ENCODE measurements at regions not wholly inside any gene's neighbourhood (a gene's known extent, or its start where the extent isn't known, plus 50 kb on each side); places are given as distances from the start of the nearest gene placed in this dataset.
"Not testable (repeated sequence)": the region's sequence is repeated elsewhere in the genome, so short reads cannot be mapped to it uniquely, and the experiment has no call there.

- DNase-seq (ENCODE audit: insufficient read length, low spot score), result no peak
- FAIRE-seq, result no peak
Measured at GRCh38 chr5:56316299-56316994, 83.3 kb upstream of the ANKRD55 start.

GRCh38 chr5:56314529-56314928 is 81.4 kb upstream of the ANKRD55 start:
- DNase-seq (ENCODE audit: insufficient read length, low spot score) (no peak), FAIRE-seq (no peak)

- DNase-seq (ENCODE audit: insufficient read length, low spot score), result no peak
- no peak for FAIRE-seq
Measured at GRCh38 chr5:56313596-56313995, 80.5 kb upstream of the ANKRD55 start.

GRCh38 chr5:56313004-56313531 is 79.9 kb upstream of the ANKRD55 start:
- DNase-seq (ENCODE audit: insufficient read length, low spot score), result no peak
- no peak for FAIRE-seq

- DNase-seq (ENCODE audit: insufficient read length, low spot score), result no peak
- no peak for FAIRE-seq
Measured at GRCh38 chr5:56311306-56311905, 78.3 kb upstream of the ANKRD55 start.

- FAIRE-seq (no peak), DNase-seq (ENCODE audit: insufficient read length, low spot score) (peak; percentile 32)
Measured at GRCh38 chr5:56310711-56311204, 77.6 kb upstream of the ANKRD55 start.

GRCh38 chr5:56309262-56309826 is 76.2 kb upstream of the ANKRD55 start:
- FAIRE-seq (no peak), DNase-seq (ENCODE audit: insufficient read length, low spot score) (no peak)

GRCh38 chr5:56307714-56308333 is 74.7 kb upstream of the ANKRD55 start:
- FAIRE-seq (no peak), DNase-seq (ENCODE audit: insufficient read length, low spot score) (no peak)

GRCh38 chr5:56306433-56307150 is 73.5 kb upstream of the ANKRD55 start:
- DNase-seq (ENCODE audit: insufficient read length, low spot score) (no peak), FAIRE-seq (no peak)

GRCh38 chr5:56305001-56305950 is 72.1 kb upstream of the ANKRD55 start:
- FAIRE-seq (no peak), DNase-seq (ENCODE audit: insufficient read length, low spot score) (no peak)

- peak; percentile 64 for FAIRE-seq
Measured at GRCh38 chr5:56303511-56303910, 70.4 kb upstream of the ANKRD55 start.

GRCh38 chr5:56302027-56302426 is 68.9 kb upstream of the ANKRD55 start:
- FAIRE-seq, result no peak
- DNase-seq (ENCODE audit: insufficient read length, low spot score), result no peak

More at GRCh38 chr5:56303511-56303910, 70.4 kb upstream of the ANKRD55 start:
- DNase-seq (ENCODE audit: insufficient read length, low spot score), result no peak

GRCh38 chr5:56301069-56301468 is 67.9 kb upstream of the ANKRD55 start:
- FAIRE-seq (no peak), DNase-seq (ENCODE audit: insufficient read length, low spot score) (no peak)

GRCh38 chr5:56299212-56299611 is 66.1 kb upstream of the ANKRD55 start:
- no peak for FAIRE-seq
- DNase-seq (ENCODE audit: insufficient read length, low spot score), result no peak

GRCh38 chr5:56298336-56299090 is 65.4 kb upstream of the ANKRD55 start:
- no peak for FAIRE-seq
- DNase-seq (ENCODE audit: insufficient read length, low spot score), result no peak

- DNase-seq (ENCODE audit: insufficient read length, low spot score), result no peak
- no peak for FAIRE-seq
Measured at GRCh38 chr5:56297851-56298250, 64.7 kb upstream of the ANKRD55 start.

- not testable (repeated sequence) for FAIRE-seq; DNase-seq (ENCODE audit: insufficient read length, low spot score)
Measured at GRCh38 chr5:56295311-56295710, 62.2 kb upstream of the ANKRD55 start.

- FAIRE-seq (no peak), DNase-seq (ENCODE audit: insufficient read length, low spot score) (no peak)
Measured at GRCh38 chr5:56294354-56294753, 61.2 kb upstream of the ANKRD55 start.

GRCh38 chr5:56292874-56293273 is 59.7 kb upstream of the ANKRD55 start:
- not testable (repeated sequence) for FAIRE-seq; DNase-seq (ENCODE audit: insufficient read length, low spot score)
